GM19240 (cell line): ENCODE measurements at regions not wholly inside any gene's neighbourhood (a gene's known extent, or its start where the extent isn't known, plus 50 kb on each side); places are given as distances from the start of the nearest gene placed in this dataset.

ENCODE experiments used
- DNase-seq: peaks from one replicate; pipeline ENCODE4 v3.0.0; 2011; ENCODE audit warnings: low spot score; ENCODE audit not compliant: insufficient read length

GRCh38 chr22:49247194-49247924 is 580.3 kb downstream of the BRD1 start:
- no peak for DNase-seq

GRCh38 chr22:49244466-49245420 is 582.9 kb downstream of the BRD1 start:
- DNase-seq = no peak

- DNase-seq = no peak
These were observed 583.7 kb downstream of the BRD1 start for GRCh38 chr22:49243965-49244364.

- DNase-seq = no peak
These were observed 584.3 kb downstream of the BRD1 start for GRCh38 chr22:49243335-49243734.

- no peak for DNase-seq
These were observed 585.2 kb downstream of the BRD1 start for GRCh38 chr22:49242480-49242879.

GRCh38 chr22:49241174-49241851 is 586.4 kb downstream of the BRD1 start:
- no peak for DNase-seq

GRCh38 chr22:49240472-49240871 is 587.2 kb downstream of the BRD1 start:
- no peak for DNase-seq

- no peak for DNase-seq
These were observed 587.7 kb downstream of the BRD1 start for GRCh38 chr22:49240016-49240380.

- DNase-seq = no peak
These were observed 588.2 kb downstream of the BRD1 start for GRCh38 chr22:49239264-49240015.

GRCh38 chr22:49238181-49239141 is 589.2 kb downstream of the BRD1 start:
- no peak for DNase-seq

GRCh38 chr22:49237703-49238102 is 590.0 kb downstream of the BRD1 start:
- no peak for DNase-seq

GRCh38 chr22:49237279-49237678 is 590.4 kb downstream of the BRD1 start:
- no peak for DNase-seq

GRCh38 chr22:49236541-49237075 is 591.1 kb downstream of the BRD1 start:
- DNase-seq = no peak

GRCh38 chr22:49235463-49236300 is 592.0 kb downstream of the BRD1 start:
- no peak for DNase-seq

GRCh38 chr22:49234459-49234858 is 593.2 kb downstream of the BRD1 start:
- DNase-seq = no peak

- DNase-seq = no peak
These were observed 594.1 kb downstream of the BRD1 start for GRCh38 chr22:49233507-49234100.

GRCh38 chr22:49232319-49233067 is 595.2 kb downstream of the BRD1 start:
- no peak for DNase-seq

GRCh38 chr22:49230194-49230577 is 597.5 kb downstream of the BRD1 start:
- DNase-seq = no peak
